Gastrocnemius medialis (tissue), 4 donors: ENCODE measurements at regions not wholly inside any gene's neighbourhood (a gene's known extent, or its start where the extent isn't known, plus 50 kb on each side); places are given as distances from the start of the nearest gene placed in this dataset.

Source experiments
- ATAC-seq, 2 donors: fragments of 150-250 bp; one replicate each; pipeline ENCODE4 v1.9.1; 2016
- DNase-seq, 2 donors: peaks; one replicate each; pipeline ENCODE4 v3.0.0-alpha.2; 2019
- H3K27ac ChIP-seq, 4 donors: fragments of 200-600 bp; sonication (generic); 1 replicate in 1 of 4; 2 replicates in 3 of 4; pipeline ENCODE4 v1.5.1; 2016 to 2018; ENCODE audit warnings: mild to moderate bottlenecking in 2 of 4, moderate library complexity in 1 of 4
- H3K27me3 ChIP-seq, 3 donors: fragments of 200-600 bp; sonication (generic) in 2 of 3; 1 replicate in 1 of 3; 2 replicates in 2 of 3; pipeline versions ENCODE4 v1.5.1 to v1.6.0; 2016 to 2019; ENCODE audit warnings: mild to moderate bottlenecking in 1 of 3, moderate library complexity in 1 of 3
- H3K36me3 ChIP-seq, 2 donors: fragments of 200-600 bp; sonication (generic) in 1 of 2; one replicate each; pipeline ENCODE4 v1.5.1; 2017 to 2018
- H3K4me1 ChIP-seq, 2 donors: fragments of 200-600 bp; sonication (generic) in 1 of 2; one replicate each; pipeline ENCODE4 v1.5.1; 2016 to 2017; ENCODE audit warnings: mild to moderate bottlenecking in 2 of 2
- H3K4me3 ChIP-seq, 4 donors: fragments of 200-600 bp; sonication (generic) in 3 of 4; 1 replicate in 1 of 4; 2 replicates in 3 of 4; pipeline ENCODE4 v1.5.1; 2016 to 2019; ENCODE audit warnings: mild to moderate bottlenecking in 2 of 4
- H3K9me3 ChIP-seq, 3 donors: fragments of 200-600 bp; sonication (generic) in 2 of 3; 1 replicate in 1 of 3; 2 replicates in 2 of 3; pipeline ENCODE4 v1.5.1; 2016 to 2019
- POLR2A ChIP-seq, 2 donors: fragments of 450-650 bp; IDR thresholded peaks; one replicate each; pipeline ENCODE4 v1.6.1; 2017; ENCODE audit warnings: antibody characterized with exemption in 2 of 2, mild to moderate bottlenecking in 2 of 2, moderate library complexity in 2 of 2
- in situ Hi-C, 4 donors: fragments of 200-750 bp; cut with MboI; loops; one replicate each; pipeline versions ENCODE4 v1.15.0 to v1.8.0; 2017; ENCODE audit warnings: low sequenced_read_pairs in 4 of 4
- intact Hi-C: fragments of 100-400 bp; cut with DNase I; formaldehyde crosslinking; loops from one replicate; pipeline ENCODE4 v1.15.1; 2023; ENCODE audit warnings: low total_unique reads
- TF ChIP-seq, protein P1 (sequence below), 5 experiments: fragments of 450-650 bp in 3 of 5; fragments of 200-600 bp in 2 of 5; sonication (generic) in 2 of 5; IDR thresholded peaks in 4 of 5; conservative IDR thresholded peaks in 1 of 5; 1 replicate in 4 of 5; 2 replicates in 1 of 5; pipeline ENCODE4 v1.5.1; 2016 to 2019; ENCODE audit warnings: antibody characterized with exemption in 5 of 5, mild to moderate bottlenecking in 3 of 5, moderate library complexity in 3 of 5

DNA sequence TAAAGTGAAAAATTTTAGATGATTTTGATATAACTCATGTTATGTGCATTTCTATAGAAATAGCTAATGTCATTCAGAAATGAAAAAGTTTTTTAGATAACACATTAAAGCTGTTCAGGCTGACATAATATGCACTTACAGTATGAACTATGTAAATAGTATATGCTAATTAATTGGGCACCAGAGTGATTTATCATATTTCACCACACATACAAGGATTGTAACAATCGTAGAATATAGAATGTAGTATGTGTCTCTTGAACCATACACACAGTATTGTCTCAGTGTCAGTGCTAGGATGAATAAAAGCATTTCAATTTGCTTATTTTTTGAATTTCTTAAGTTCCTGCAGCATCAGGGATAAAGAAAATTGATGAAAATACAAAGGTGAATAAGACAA lies 710.0 kb downstream of the OTOL1 start:
- H3K4me1 ChIP-seq: no peaks in the 10 kb centered on the region
- H3K36me3 ChIP-seq: no peaks in the 10 kb centered on the region
- DNase-seq (no peak), ATAC-seq (no peak)
- no peak overlapping the region for H3K27ac ChIP-seq
- TF ChIP-seq POLR2A (IDR thresholded peaks at IDR 0.05): no peak
- TF ChIP-seq, protein P1, sequence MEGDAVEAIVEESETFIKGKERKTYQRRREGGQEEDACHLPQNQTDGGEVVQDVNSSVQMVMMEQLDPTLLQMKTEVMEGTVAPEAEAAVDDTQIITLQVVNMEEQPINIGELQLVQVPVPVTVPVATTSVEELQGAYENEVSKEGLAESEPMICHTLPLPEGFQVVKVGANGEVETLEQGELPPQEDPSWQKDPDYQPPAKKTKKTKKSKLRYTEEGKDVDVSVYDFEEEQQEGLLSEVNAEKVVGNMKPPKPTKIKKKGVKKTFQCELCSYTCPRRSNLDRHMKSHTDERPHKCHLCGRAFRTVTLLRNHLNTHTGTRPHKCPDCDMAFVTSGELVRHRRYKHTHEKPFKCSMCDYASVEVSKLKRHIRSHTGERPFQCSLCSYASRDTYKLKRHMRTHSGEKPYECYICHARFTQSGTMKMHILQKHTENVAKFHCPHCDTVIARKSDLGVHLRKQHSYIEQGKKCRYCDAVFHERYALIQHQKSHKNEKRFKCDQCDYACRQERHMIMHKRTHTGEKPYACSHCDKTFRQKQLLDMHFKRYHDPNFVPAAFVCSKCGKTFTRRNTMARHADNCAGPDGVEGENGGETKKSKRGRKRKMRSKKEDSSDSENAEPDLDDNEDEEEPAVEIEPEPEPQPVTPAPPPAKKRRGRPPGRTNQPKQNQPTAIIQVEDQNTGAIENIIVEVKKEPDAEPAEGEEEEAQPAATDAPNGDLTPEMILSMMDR (IDR thresholded peaks at IDR 0.05 in 4 of 5, conservative IDR thresholded peaks at IDR 0.05 in 1 of 5): no peak
- no peak overlapping the region for H3K4me3 ChIP-seq
- in situ Hi-C loops: no loop called here
- no peaks in the 10 kb centered on the region for H3K27me3 ChIP-seq
- intact Hi-C loops: no loop called here
- H3K9me3 ChIP-seq: no peaks in the 10 kb centered on the region

DNA sequence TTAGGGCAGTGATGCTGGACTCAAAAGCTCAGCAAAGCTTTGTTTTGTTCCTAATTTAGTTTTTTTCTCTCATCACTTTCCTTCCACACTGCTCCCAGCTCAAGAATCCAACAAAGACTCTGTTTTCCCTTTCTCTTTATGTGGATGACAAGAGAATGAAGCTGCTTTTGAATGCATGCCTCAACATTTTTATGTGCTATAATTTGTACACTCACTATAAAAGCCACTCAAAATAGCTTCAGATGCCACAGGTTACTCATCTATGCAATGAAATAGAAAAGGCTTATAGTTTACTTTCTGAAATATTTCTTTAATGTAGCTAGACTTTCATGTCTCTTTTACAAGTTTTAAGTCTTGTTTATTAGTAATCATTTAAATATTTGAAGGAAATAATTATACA lies 714.9 kb downstream of the OTOL1 start:
- Histone ChIP-seq H3K36me3 (no peaks in the 10 kb centered on the region), H3K4me1 (peaks cover 0 to under 1% of the 10 kb centered on the region in 2 donors), H3K4me3 (no peak overlapping the region), H3K9me3 (no peaks in the 10 kb centered on the region), H3K27ac (no peak overlapping the region), H3K27me3 (no peaks in the 10 kb centered on the region)
- intact Hi-C loops: no loop called here
- no peak for ATAC-seq
- no peak for TF ChIP-seq POLR2A (IDR thresholded peaks at IDR 0.05)
- TF ChIP-seq, protein P1 (IDR thresholded peaks at IDR 0.05 in 4 of 5, conservative IDR thresholded peaks at IDR 0.05 in 1 of 5): no peak
- in situ Hi-C loops: no loop called here
- no peak for DNase-seq

DNA sequence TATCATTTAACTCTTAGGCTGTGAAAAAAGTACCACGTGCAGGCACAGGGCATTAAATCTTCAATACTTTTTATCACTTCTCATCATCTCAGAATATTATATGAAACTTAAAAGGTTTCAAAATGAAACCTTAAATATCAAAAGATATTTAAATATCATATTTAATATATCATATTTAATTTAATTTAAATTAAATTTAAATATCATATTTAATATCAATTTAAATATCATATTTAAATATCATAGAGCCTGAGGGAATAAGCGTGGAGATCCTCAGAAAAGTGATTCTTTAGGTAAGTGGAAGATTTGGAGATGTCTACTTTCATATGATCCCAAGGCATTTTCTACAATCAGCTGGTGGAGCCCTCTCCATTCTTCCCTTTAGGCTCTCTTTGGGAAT lies 716.6 kb downstream of the OTOL1 start:
- Histone ChIP-seq H3K36me3 (no peaks in the 10 kb centered on the region), H3K4me1 (peaks cover 13 to 17% of the 10 kb centered on the region in 2 donors), H3K9me3 (no peaks in the 10 kb centered on the region), H3K27ac (no peak overlapping the region), H3K27me3 (no peaks in the 10 kb centered on the region), H3K4me3 (no peak overlapping the region)
- in situ Hi-C loops (no loop called here), intact Hi-C loops (no loop called here)
- no peak for DNase-seq
- TF ChIP-seq, protein P1 (IDR thresholded peaks at IDR 0.05 in 4 of 5, conservative IDR thresholded peaks at IDR 0.05 in 1 of 5): no peak
- no peak for TF ChIP-seq POLR2A (IDR thresholded peaks at IDR 0.05)
- no peak for ATAC-seq

DNA sequence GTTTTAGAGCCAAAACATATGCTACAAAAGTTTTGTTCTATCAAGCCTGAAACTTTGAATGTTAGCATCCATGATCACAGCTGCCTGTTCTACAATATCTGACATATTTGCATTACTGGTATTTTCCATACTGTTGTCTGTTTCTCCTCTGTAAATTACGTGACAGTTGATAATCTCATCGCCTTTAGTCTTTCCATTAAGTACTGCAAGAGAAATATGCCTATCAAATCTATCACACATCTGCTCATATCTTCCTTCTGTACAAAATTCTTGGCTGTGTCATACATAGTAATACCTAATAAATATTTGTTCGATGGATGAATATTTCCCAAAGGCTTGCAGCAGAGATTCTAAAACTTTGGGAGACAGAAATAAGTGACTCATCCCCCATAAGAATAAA lies 717.3 kb downstream of the OTOL1 start:
- Histone ChIP-seq H3K9me3 (no peaks in the 10 kb centered on the region), H3K4me1 (peaks cover 17 to 25% of the 10 kb centered on the region in 2 donors), H3K27ac (no peak overlapping the region), H3K36me3 (no peaks in the 10 kb centered on the region), H3K27me3 (no peaks in the 10 kb centered on the region), H3K4me3 (no peak overlapping the region)
- DNase-seq: no peak
- TF ChIP-seq, protein P1 (IDR thresholded peaks at IDR 0.05 in 4 of 5, conservative IDR thresholded peaks at IDR 0.05 in 1 of 5): no peak
- no peak for TF ChIP-seq POLR2A (IDR thresholded peaks at IDR 0.05)
- intact Hi-C loops: no loop called here
- in situ Hi-C loops: no loop called here
- ATAC-seq: no peak

DNA sequence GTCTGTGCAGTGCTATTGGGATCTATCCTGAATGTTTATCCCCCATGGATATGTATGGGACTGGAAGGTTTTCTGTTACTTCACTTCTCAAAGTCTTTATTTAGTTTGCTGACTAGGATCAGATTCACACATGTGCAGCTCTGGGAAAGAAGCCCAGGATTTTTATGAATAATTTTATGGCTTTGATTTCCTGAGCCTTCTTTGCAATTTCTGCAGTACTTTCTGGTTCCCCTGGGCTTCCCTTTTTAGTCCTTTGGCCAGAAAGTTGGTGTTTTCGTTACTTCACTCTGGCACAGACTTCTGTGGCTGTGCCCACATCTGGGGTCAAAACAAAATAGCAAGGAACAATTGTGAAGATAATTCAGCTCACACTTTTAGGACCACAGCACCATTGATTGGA lies 721.0 kb downstream of the OTOL1 start:
- DNase-seq: peak in 1 of 2 donors; percentile 12
- Histone ChIP-seq H3K4me1 (peaks cover 17 to 25% of the 10 kb centered on the region in 2 donors), H3K27me3 (no peaks in the 10 kb centered on the region), H3K4me3 (peak overlapping the region in 2 of 4 donors; percentile 22 to 30), H3K36me3 (no peaks in the 10 kb centered on the region), H3K9me3 (no peaks in the 10 kb centered on the region), H3K27ac (peak overlapping the region; percentile 19 to 82 (median 47))
- TF ChIP-seq POLR2A (IDR thresholded peaks at IDR 0.05): no peak
- TF ChIP-seq, protein P1 (IDR thresholded peaks at IDR 0.05 in 4 of 5, conservative IDR thresholded peaks at IDR 0.05 in 1 of 5): no peak
- intact Hi-C loops: no loop called here
- peak; percentile 99 for ATAC-seq
- in situ Hi-C loops: no loop called here
